ENCODE measurements at regions not wholly inside any gene's neighbourhood (a gene's known extent, or its start where the extent isn't known, plus 50 kb on each side); places are given as distances from the start of the nearest gene placed in this dataset.

DNA sequence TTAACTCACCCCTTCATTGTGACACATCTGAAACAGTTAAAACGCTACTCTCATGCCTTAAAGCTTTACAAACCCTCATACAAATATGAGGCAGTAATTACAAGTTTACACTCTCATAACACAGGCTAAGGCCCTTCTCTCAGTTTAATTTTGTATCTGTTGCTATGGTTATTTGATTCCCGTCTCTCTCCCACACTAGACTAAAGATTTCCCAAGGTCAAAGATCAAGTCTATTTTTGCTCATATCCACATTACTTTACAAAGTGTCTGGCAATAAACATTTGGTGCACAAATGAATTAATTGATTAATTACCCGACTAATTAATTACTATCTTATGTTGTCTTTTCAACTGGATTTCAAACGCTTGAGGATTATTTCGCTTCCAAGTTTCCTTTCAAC lies 86.4 kb upstream of the MYOCD start:
- no peak overlapping the region for H3K4me3 ChIP-seq (ENCODE audit: low read depth, low read length)
- H3K4me1 ChIP-seq: no peaks in the 10 kb centered on the region
- TF ChIP-seq, protein P1, sequence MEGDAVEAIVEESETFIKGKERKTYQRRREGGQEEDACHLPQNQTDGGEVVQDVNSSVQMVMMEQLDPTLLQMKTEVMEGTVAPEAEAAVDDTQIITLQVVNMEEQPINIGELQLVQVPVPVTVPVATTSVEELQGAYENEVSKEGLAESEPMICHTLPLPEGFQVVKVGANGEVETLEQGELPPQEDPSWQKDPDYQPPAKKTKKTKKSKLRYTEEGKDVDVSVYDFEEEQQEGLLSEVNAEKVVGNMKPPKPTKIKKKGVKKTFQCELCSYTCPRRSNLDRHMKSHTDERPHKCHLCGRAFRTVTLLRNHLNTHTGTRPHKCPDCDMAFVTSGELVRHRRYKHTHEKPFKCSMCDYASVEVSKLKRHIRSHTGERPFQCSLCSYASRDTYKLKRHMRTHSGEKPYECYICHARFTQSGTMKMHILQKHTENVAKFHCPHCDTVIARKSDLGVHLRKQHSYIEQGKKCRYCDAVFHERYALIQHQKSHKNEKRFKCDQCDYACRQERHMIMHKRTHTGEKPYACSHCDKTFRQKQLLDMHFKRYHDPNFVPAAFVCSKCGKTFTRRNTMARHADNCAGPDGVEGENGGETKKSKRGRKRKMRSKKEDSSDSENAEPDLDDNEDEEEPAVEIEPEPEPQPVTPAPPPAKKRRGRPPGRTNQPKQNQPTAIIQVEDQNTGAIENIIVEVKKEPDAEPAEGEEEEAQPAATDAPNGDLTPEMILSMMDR (IDR thresholded peaks at IDR 0.05; ENCODE audit: low read depth, low read length): no peak
- no peaks in the 10 kb centered on the region for H3K36me3 ChIP-seq
- no peaks in the 10 kb centered on the region for H3K27me3 ChIP-seq
- no peak for DNase-seq
- no peaks in the 10 kb centered on the region for H3K9me3 ChIP-seq

DNA sequence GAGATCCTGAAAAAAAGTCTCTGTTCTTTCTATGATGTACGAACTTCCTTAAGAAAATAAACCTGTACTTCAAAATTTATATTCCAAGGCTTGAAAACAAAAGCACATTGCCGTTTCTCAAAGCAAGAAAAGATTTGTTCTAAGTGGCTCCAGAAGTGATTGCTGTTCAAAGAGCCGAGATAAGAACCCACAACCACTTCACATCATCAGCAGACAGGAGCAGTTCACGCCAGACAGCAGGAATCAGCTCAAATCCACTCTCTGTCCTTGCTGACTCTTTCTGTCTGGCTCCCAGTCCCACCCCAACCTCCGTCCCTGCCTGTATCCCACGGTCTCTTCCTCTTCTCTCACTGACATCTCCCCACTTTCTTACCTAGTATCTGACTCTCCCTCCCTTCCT lies 85.0 kb upstream of the MYOCD start:
- TF ChIP-seq, protein P1 (IDR thresholded peaks at IDR 0.05; ENCODE audit: low read depth, low read length): no peak
- no peak for DNase-seq

GRCh38 chr17:12584727-12585126 lies 81.0 kb upstream of the MYOCD start:
- Histone ChIP-seq H3K4me3 (ENCODE audit: low read depth, low read length) (no peak overlapping the region), H3K36me3 (no peaks in the 10 kb centered on the region), H3K9me3 (no peaks in the 10 kb centered on the region), H3K4me1 (no peaks in the 10 kb centered on the region), H3K27me3 (no peaks in the 10 kb centered on the region)
- no peak for DNase-seq
- TF ChIP-seq, protein P1 (IDR thresholded peaks at IDR 0.05; ENCODE audit: low read depth, low read length): no peak

More for the DNA sequence above, 85.0 kb upstream of the MYOCD start:
- Histone ChIP-seq H3K27me3 (no peaks in the 10 kb centered on the region), H3K36me3 (no peaks in the 10 kb centered on the region), H3K9me3 (no peaks in the 10 kb centered on the region), H3K4me1 (no peaks in the 10 kb centered on the region), H3K4me3 (ENCODE audit: low read depth, low read length) (no peak overlapping the region)

DNA sequence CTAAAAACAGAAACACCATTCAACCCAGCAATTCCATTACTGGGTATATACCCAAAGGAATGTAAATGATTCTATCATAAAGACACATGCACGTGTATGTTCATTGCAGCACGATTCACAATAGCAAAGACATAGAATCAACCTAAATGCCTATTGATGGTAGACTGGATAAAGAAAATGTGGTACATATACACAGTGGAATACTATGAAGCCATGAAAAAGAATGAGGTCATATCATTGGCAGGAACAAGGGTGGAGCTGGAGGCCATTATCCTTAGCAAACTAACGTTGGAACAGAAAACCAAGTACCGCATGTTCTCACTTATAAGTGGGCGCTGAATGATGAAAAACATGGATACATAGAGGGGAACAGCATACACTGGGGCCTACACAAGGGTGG lies 77.2 kb upstream of the MYOCD start:
- TF ChIP-seq, protein P1 (IDR thresholded peaks at IDR 0.05; ENCODE audit: low read depth, low read length): no peak
- DNase-seq: no peak
- Histone ChIP-seq H3K4me1 (no peaks in the 10 kb centered on the region), H3K4me3 (ENCODE audit: low read depth, low read length) (no peak overlapping the region), H3K27me3 (no peaks in the 10 kb centered on the region), H3K36me3 (no peaks in the 10 kb centered on the region), H3K9me3 (no peaks in the 10 kb centered on the region)

DNA sequence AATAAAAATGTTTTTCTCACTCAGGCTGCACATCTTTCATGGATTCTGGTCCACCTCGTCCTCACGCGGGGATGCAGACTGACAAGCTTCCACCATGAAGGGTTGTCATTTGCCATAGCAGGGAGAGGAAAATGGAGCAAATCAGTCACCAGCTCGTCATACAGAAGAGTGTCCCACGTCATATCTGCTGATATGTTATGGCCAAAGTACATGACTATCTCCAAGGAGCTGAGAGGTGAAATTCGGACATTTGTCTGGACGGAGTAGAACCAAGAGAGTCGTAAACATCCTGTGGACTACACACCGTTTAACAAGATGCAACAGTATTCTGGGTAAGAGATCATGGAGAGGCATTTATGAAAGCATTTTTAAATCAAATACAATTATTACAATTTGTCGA lies 75.3 kb upstream of the MYOCD start:
- H3K4me1 ChIP-seq: no peaks in the 10 kb centered on the region
- no peak for DNase-seq
- no peaks in the 10 kb centered on the region for H3K36me3 ChIP-seq
- no peak overlapping the region for H3K4me3 ChIP-seq (ENCODE audit: low read depth, low read length)
- no peaks in the 10 kb centered on the region for H3K27me3 ChIP-seq
- no peaks in the 10 kb centered on the region for H3K9me3 ChIP-seq
- TF ChIP-seq, protein P1 (IDR thresholded peaks at IDR 0.05; ENCODE audit: low read depth, low read length): no peak

DNA sequence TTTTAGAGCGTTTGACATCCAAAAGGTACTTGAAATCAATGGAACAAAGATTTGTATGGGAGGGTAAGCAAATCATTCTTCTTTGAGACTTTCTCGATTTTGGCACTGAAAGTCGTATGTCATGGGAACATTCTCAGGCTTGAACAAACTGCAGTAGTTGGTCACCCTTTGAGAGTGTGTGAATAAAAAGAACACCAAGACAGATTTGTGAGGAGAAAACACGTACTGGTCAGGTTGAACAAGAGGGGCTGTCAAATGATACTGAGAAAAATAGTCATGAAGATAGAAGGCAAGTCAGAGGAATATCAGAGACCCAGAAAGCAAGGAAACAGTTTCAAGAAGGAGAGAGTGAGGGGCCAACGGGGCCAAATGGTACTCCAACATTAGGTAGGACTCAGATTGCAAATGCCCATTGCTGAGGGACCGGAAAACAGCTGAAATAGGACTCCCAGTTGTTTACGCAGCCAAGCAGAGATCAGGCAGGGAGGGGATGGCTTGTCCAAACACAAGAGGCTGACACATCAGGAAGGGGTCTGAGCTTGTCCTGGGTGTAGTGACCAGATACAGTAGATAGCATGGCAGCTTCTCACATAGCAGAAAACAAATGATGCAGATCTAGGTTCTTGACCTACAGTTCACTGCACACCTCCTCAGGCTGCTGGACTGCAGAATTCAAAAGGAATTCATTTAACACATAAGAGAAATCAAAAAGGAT lies 74.5 kb upstream of the MYOCD start:
- Histone ChIP-seq H3K36me3 (no peaks in the 10 kb centered on the region), H3K4me3 (ENCODE audit: low read depth, low read length) (no peak overlapping the region), H3K4me1 (no peaks in the 10 kb centered on the region), H3K9me3 (no peaks in the 10 kb centered on the region), H3K27me3 (no peaks in the 10 kb centered on the region)
- TF ChIP-seq, protein P1 (IDR thresholded peaks at IDR 0.05; ENCODE audit: low read depth, low read length): no peak
- DNase-seq: no peak
